BLaER1 (cell line): ENCODE measurements at regions not wholly inside any gene's neighbourhood (a gene's known extent, or its start where the extent isn't known, plus 50 kb on each side); places are given as distances from the start of the nearest gene placed in this dataset.
A peak's percentile ranks its signal among the peaks of the same experiment; 100 is the strongest.

ENCODE experiments used
- H3K27ac ChIP-seq: shearing (Covaris generic); formaldehyde crosslinking; 2 replicates; pipeline ENCODE4 v1.8.1; 2022
- H3K27me3 ChIP-seq: shearing (Covaris generic); formaldehyde crosslinking; 2 replicates; pipeline ENCODE4 v1.8.1; 2022
- H3K36me3 ChIP-seq: shearing (Covaris generic); formaldehyde crosslinking; 2 replicates; pipeline ENCODE4 v1.8.1; 2022
- H3K4me1 ChIP-seq: shearing (Covaris generic); formaldehyde crosslinking; 2 replicates; pipeline ENCODE4 v1.8.1; 2022
- H3K4me2 ChIP-seq: shearing (Covaris generic); formaldehyde crosslinking; 2 replicates; pipeline ENCODE4 v1.8.1; 2022
- H3K4me3 ChIP-seq: shearing (Covaris generic); formaldehyde crosslinking; 2 replicates; pipeline ENCODE4 v1.8.1; 2022
- H3K9ac ChIP-seq: shearing (Covaris generic); formaldehyde crosslinking; 2 replicates; pipeline ENCODE4 v1.8.1; 2022
- H3K9me3 ChIP-seq: shearing (Covaris generic); formaldehyde crosslinking; 2 replicates; pipeline ENCODE4 v1.8.1; 2022
- H4K20me1 ChIP-seq: shearing (Covaris generic); formaldehyde crosslinking; 2 replicates; pipeline ENCODE4 v1.8.1; 2022
- Cebpa-rat ChIP-seq: shearing (Covaris generic); IDR thresholded peaks from 2 replicates; pipeline ENCODE4 v1.8.1; 2022

DNA sequence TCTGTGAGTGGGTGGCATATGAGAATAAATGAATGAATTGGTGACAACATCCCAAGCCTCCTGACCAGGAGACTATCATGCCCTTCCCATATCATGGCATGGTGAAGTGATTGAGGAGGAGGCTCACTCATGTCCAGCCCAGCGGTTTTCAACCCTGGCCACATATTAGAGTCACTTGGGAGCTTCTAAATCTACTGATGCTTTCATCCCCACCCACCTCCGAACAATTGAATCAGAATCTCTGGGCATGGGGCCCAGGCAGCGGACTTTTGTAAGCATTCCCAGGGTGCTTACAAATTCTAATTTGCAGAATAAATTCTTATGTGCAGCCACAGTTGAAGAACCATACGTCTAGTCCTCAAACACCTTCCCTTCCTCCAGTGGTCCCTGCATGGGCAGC lies 81.7 kb upstream of the SEC11C start:
- no peaks in the 10 kb centered on the region for H3K9me3 ChIP-seq
- no peaks in the 10 kb centered on the region for H3K36me3 ChIP-seq
- H4K20me1 ChIP-seq: no peaks in the 10 kb centered on the region
- no peaks in the 10 kb centered on the region for H3K4me1 ChIP-seq
- no peak overlapping the region for H3K4me3 ChIP-seq
- H3K9ac ChIP-seq: no peak overlapping the region
- no peak for TF ChIP-seq Cebpa-rat
- no peak overlapping the region for H3K4me2 ChIP-seq
- no peaks in the 10 kb centered on the region for H3K27me3 ChIP-seq
- no peak overlapping the region for H3K27ac ChIP-seq

DNA sequence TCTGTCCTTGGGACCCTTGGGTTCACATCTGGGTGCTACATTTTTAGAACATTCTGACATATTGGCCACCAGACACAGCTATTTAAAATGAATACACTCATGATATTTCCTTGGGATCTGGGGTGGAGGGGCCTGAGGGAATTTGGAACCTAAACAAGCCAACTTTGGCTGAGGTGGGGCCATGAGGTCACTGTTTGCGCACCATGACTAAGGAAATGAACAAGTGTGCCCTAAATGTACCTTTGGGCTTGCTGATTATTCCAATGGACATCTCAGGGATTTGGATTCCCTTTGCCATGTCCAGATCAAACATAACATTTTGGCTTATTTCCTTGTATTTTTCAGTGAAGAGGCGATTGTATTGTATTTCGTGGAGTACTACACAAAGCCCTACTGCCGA lies 80.5 kb upstream of the SEC11C start:
- Histone ChIP-seq H3K27ac (no peak overlapping the region), H3K27me3 (no peaks in the 10 kb centered on the region), H3K4me2 (no peak overlapping the region), H3K4me3 (no peak overlapping the region), H3K9ac (no peak overlapping the region), H3K36me3 (no peaks in the 10 kb centered on the region), H3K4me1 (peaks cover 8% of the 10 kb centered on the region), H4K20me1 (no peaks in the 10 kb centered on the region), H3K9me3 (no peaks in the 10 kb centered on the region)
- TF ChIP-seq Cebpa-rat: no peak

DNA sequence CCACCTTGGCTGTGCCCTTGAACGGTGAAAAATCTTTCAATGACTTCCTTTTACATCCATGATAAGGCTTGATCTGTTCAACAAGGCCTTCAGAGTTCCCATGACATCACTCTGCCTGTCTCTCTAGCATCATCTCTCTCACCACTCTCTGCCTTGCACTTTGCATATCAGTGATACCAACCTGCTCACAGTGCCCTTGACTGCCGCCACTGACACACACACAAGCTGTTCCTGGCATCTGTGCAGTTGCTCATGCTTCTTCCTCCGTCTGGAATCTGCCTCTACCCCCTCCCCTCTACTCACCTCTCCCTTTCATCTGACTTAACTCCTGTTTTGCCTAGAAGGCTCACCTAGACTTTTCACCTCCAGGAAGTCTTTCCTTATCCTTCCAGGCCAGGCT lies 79.1 kb upstream of the SEC11C start:
- Histone ChIP-seq H3K9ac (no peak overlapping the region), H3K9me3 (no peaks in the 10 kb centered on the region), H3K27me3 (no peaks in the 10 kb centered on the region), H3K36me3 (no peaks in the 10 kb centered on the region), H3K4me2 (no peak overlapping the region), H3K4me1 (peaks cover 8% of the 10 kb centered on the region), H3K27ac (no peak overlapping the region), H4K20me1 (no peaks in the 10 kb centered on the region), H3K4me3 (no peak overlapping the region)
- TF ChIP-seq Cebpa-rat: no peak

DNA sequence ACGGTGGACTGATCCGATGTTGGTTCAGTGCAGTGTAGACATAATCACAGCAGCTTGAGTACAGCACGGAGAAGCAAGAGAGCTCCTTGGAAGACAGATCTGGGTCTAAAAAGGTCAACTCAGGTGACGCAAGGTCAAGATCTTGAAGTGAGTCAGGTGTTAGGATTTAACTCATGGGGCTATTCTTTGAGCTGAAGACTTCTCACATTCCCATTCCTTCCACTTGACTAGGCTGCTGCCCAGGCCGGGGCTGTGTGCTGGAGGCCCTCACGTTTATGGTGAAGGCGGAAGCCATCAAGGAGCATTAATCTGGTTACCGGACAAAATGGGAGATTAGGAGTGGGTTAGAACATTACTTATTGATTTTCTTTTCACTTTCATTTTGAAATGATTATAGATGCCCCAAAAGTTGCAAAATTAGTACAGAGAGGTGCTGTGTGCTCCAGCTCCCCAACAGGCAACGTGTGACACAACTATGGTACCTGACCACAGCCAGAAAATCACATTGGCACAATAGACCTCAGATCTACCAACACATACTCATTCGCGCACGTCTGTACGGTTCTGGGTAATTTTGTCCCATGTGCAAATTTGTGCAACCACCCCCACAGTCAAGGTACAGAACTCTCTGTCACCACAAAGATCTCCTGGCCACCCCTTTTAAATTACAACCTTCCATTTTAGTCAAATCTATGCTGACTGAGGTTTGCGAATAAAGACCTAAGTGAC lies 77.6 kb upstream of the SEC11C start:
- H4K20me1 ChIP-seq: no peaks in the 10 kb centered on the region
- no peak overlapping the region for H3K4me3 ChIP-seq
- no peak for TF ChIP-seq Cebpa-rat
- H3K9me3 ChIP-seq: no peaks in the 10 kb centered on the region
- no peaks in the 10 kb centered on the region for H3K36me3 ChIP-seq
- H3K27ac ChIP-seq: no peak overlapping the region
- no peak overlapping the region for H3K4me2 ChIP-seq
- H3K9ac ChIP-seq: no peak overlapping the region
- no peaks in the 10 kb centered on the region for H3K27me3 ChIP-seq
- H3K4me1 ChIP-seq: peaks cover 8% of the 10 kb centered on the region

DNA sequence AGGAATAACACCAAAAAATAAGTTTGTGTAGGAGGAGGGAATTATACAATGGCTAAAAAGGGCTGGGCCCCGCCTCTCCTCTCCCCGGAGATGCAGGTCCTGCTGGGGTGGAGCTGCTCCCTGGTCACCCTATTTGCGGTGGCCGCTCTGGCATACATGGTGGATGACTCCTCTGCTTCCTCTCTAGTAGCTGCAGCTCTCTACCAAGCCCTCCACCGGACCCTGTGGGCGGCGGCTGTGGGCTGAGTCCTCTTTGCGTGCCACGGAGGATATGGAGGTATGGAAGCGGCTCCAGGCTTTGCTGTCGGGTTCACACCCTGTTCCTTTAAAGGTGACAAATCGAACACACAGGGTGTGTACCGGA lies 77.1 kb upstream of the SEC11C start:
- Histone ChIP-seq H3K4me3 (no peak overlapping the region), H3K36me3 (no peaks in the 10 kb centered on the region), H3K27ac (no peak overlapping the region), H3K4me2 (no peak overlapping the region), H4K20me1 (no peaks in the 10 kb centered on the region), H3K9ac (no peak overlapping the region), H3K27me3 (no peaks in the 10 kb centered on the region), H3K4me1 (peaks cover 8% of the 10 kb centered on the region), H3K9me3 (no peaks in the 10 kb centered on the region)
- TF ChIP-seq Cebpa-rat: no peak

DNA sequence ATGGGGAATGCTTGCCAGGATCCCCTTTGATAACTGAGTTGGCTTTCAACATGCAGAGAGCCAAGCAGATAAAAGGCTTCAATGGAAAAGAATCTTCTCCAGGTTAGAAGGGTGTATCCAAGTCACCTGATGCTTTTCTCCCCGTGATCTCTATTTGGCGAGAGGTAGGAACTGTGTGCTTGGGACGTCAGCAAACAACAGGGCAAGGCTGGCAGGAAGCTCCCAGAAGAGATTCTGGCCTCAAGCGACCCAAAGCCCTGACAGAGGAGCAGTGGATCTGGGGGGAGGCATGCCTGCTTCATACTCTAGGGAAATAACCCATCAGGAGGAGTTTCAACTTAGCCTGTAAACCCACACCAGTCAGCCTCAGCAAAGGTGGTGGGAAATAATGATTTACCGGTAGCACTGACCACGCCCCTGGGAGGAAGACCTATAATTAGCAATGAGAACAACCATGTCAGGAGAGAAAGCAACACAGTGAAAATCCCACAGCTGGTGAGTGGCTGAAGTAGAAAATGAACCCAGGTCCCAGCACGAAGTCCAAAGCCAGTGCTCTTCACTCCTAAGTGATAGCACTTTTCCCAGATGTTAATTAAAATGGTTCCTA lies 76.3 kb upstream of the SEC11C start:
- Histone ChIP-seq H3K4me2 (peak overlapping the region; percentile 34; the same call in 1 of the 2 replicates), H4K20me1 (no peaks in the 10 kb centered on the region), H3K9me3 (no peaks in the 10 kb centered on the region), H3K27me3 (no peaks in the 10 kb centered on the region), H3K4me1 (peaks cover 12% of the 10 kb centered on the region), H3K27ac (no peak overlapping the region), H3K9ac (no peak overlapping the region), H3K36me3 (no peaks in the 10 kb centered on the region), H3K4me3 (no peak overlapping the region)
- TF ChIP-seq Cebpa-rat: no peak

DNA sequence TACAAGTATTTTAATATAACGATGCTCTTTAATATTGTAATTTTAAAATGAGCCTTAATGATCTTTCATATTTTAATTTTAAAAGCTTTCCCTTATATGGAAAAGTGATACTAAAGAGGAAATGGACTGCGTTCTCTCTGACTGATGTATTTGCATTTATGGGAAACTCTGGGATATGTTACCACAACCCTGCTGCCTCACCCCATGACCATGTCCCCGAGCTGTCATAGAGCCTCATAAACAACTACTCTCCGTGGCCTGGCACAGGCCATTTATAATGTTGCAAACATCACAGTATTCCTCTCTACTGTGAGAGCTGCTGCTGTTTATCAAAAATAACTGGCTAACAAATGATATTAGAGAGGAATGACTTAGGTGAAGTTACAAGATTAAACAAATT lies 75.8 kb upstream of the SEC11C start:
- H3K36me3 ChIP-seq: no peaks in the 10 kb centered on the region
- H3K9ac ChIP-seq: no peak overlapping the region
- H3K4me1 ChIP-seq: peaks cover 12% of the 10 kb centered on the region
- H3K4me3 ChIP-seq: no peak overlapping the region
- H3K27me3 ChIP-seq: no peaks in the 10 kb centered on the region
- H3K27ac ChIP-seq: no peak overlapping the region
- TF ChIP-seq Cebpa-rat: no peak
- no peak overlapping the region for H3K4me2 ChIP-seq
- no peaks in the 10 kb centered on the region for H4K20me1 ChIP-seq
- H3K9me3 ChIP-seq: no peaks in the 10 kb centered on the region

DNA sequence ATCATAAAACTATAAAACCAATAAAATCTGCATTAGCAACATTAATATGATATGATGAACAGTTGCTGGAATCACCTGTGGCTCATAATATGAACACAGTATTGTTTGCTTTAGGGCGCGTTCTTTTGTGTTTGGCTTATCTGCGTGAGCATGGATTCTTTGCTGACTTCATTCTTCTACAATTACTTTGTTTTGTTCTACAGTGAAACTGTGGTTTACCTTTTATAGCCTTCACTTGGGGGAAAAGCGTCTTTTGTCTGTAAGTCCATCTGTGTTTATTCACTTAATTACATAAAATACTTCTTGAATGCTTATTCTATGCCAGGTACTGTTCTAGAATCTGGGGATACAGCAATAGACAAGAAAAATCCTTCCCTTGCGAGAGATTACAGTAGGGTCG lies 74.0 kb upstream of the SEC11C start:
- no peak for TF ChIP-seq Cebpa-rat
- Histone ChIP-seq H3K9ac (no peak overlapping the region), H4K20me1 (no peaks in the 10 kb centered on the region), H3K27ac (no peak overlapping the region), H3K4me2 (no peak overlapping the region), H3K27me3 (no peaks in the 10 kb centered on the region), H3K36me3 (no peaks in the 10 kb centered on the region), H3K4me1 (peaks cover 12% of the 10 kb centered on the region), H3K4me3 (no peak overlapping the region), H3K9me3 (no peaks in the 10 kb centered on the region)

DNA sequence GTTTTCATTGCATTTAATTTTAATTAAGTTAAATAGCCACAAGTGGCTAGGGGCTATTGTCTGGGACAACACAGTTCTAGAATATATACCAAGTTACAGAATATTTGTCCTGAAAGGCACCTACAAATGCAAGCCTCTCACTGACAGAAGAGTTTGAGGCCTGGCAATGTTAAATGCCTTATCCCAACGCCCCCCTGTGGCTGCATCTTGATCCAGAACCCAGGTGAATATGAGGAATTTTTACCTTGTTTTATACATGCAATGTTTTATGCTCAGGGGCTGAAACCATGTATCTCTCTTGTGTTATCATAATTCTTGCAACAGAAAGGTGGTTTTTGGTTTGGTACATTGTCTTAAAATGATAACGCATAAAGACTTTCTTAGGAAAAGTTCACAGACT lies 71.8 kb upstream of the SEC11C start:
- H3K36me3 ChIP-seq: no peaks in the 10 kb centered on the region
- no peaks in the 10 kb centered on the region for H4K20me1 ChIP-seq
- H3K27ac ChIP-seq: no peak overlapping the region

DNA sequence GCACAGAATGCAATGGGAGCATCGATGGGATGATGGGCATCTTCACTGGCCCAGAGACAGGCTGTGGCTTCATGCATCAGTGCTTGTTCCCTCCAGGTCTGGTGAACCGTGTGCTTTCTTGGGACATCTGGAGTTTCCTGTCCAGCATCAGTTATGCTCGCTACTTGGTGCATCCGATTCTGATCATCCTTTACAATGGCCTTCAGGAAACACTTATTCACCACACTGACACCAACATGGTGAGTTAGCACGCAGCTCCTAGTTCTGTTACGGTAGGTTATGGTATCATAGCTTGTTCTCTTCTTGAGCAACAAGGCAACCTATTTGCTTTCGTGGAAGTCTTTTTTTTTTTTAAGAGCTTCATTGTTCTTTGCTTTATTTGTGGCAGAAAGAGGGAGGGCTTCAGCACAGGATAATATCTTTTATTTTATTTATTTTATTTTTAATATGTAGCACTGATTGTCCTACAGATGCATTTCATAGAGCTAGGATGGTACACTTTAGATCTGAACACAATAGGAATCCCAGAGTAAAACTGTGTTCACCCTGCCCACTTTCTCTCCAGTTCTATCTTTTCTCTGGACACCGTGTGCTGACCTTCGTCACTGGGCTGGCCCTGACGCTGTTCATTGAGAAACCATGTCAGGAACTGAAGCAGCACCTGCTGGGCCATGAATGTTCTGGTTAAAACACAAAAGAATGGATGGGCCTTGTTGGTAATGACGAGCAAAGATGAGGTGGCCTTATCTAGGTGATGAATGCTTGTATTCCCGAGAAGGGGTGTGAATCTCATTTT lies 71.2 kb upstream of the SEC11C start:
- TF ChIP-seq Cebpa-rat: no peak
- H3K9ac ChIP-seq: no peak overlapping the region
- no peaks in the 10 kb centered on the region for H3K27me3 ChIP-seq
- no peaks in the 10 kb centered on the region for H3K36me3 ChIP-seq
- H4K20me1 ChIP-seq: no peaks in the 10 kb centered on the region
- H3K4me1 ChIP-seq: peaks cover 9% of the 10 kb centered on the region
- H3K4me2 ChIP-seq: 0 out of 2 replicates have a peak overlapping the region, but pooled peaks have one; percentile 18
- no peak overlapping the region for H3K4me3 ChIP-seq
- no peaks in the 10 kb centered on the region for H3K9me3 ChIP-seq
- no peak overlapping the region for H3K27ac ChIP-seq

More for the DNA sequence above, 71.8 kb upstream of the SEC11C start:
- TF ChIP-seq Cebpa-rat: no peak
- Histone ChIP-seq H3K4me1 (peaks cover 12% of the 10 kb centered on the region), H3K9ac (no peak overlapping the region), H3K4me3 (no peak overlapping the region), H3K27me3 (no peaks in the 10 kb centered on the region), H3K9me3 (no peaks in the 10 kb centered on the region), H3K4me2 (no peak overlapping the region)
